ENCODE measurements at regions not wholly inside any gene's neighbourhood (a gene's known extent, or its start where the extent isn't known, plus 50 kb on each side); places are given as distances from the start of the nearest gene placed in this dataset.

DNA sequence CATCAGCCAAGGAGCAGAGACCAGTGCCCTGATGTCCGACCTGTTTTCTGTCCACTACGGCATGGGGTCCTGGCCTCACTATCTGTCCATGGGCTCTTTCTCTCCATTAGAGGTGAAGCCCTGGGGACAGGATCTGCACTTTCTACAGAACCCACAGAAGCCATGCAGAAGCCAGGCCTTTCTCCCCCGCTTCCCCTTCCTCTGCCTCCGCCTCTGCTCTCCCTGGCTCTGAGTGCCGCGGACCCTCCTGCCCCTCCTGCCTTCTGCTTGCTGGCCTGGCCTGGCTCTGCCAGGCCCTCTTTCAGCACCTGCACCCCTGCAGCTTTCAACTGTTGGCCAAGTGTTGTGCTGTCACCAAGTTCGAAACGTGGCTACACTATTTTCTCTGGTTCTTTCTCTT lies 439.8 kb upstream of the ZMIZ1 start:
- Mint-ChIP-seq H3K4me1 (ENCODE audit: low read depth) (no peaks in the 10 kb centered on the region), H3K27me3 (ENCODE audit: low read depth) (no peaks in the 10 kb centered on the region), H3K27ac (no peak overlapping the region), H3K36me3 (ENCODE audit: low read depth) (no peaks in the 10 kb centered on the region), H3K4me3 (no peak overlapping the region), H3K9me3 (no peaks in the 10 kb centered on the region)
- DNase-seq (ENCODE audit: low spot score) = no peak

DNA sequence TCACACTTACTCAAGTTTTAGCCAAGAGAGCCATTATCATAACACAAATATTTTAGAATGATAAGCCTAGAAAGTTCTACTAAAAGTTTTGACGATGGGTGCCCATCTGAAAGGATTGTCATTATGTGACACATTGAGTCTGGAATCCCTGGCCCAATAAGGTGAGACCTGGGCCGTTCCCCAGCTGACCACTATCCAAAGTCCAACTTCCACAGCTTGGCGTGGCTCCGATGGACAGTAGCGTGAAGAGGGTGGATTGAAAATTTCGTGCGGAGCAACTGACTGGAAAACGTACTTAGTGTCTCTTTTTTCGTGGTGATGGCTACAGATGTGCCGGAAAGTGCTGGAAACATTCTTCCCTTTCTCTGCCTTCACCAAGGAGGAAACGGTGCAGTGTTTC lies 439.0 kb upstream of the ZMIZ1 start:
- Mint-ChIP-seq H3K36me3 (ENCODE audit: low read depth) (no peaks in the 10 kb centered on the region), H3K4me1 (ENCODE audit: low read depth) (no peaks in the 10 kb centered on the region), H3K27me3 (ENCODE audit: low read depth) (peaks cover 2% of the 10 kb centered on the region), H3K4me3 (no peak overlapping the region), H3K9me3 (no peaks in the 10 kb centered on the region), H3K27ac (no peak overlapping the region)
- DNase-seq (ENCODE audit: low spot score) = no peak

DNA sequence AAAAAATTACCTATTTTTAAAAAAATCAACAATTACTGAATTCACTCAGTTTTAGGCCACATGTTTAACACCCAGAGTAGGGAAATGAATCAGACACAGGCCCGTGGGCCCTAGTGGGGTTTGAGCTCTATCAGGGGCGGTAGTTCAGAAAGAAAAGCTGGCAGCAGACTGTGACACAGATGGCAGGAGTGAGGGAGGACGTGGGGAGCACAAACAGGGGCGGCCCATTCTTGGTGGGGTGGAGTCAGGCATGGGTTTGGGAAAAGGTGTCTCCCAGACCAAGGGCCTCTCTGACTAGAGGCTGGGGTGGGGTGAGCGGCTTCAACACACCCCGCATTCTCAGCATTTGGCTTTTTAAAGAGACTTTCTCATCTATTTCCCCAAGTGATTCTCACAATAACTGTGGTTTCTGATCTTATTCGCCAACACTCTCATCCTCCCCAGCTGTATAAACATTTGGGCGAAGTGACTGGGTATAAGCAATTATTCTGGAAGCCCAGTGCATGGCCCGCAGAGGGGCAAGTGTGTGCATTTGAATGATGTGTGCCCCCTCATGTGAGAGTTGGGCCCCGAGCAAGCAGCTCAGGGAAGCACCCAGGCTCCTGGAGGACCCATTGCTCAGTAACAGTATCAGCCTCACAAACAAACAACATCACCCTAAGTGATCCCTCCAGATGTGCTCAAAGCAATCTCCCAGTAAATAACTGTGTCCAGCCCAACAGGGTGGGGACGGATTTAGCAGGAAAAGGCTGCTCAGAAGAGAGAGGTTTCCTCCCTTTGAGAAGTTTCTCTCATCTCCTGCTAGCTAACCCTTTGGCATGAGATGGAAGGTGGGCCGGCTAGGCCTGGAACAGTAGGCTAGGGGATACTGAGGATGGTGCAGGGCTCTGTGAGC lies 437.6 kb upstream of the ZMIZ1 start:
- Mint-ChIP-seq H3K4me1 (ENCODE audit: low read depth) (no peaks in the 10 kb centered on the region), H3K9me3 (no peaks in the 10 kb centered on the region), H3K27ac (no peak overlapping the region), H3K4me3 (no peak overlapping the region), H3K27me3 (ENCODE audit: low read depth) (peaks cover 2% of the 10 kb centered on the region), H3K36me3 (ENCODE audit: low read depth) (no peaks in the 10 kb centered on the region)
- no peak for DNase-seq (ENCODE audit: low spot score)

DNA sequence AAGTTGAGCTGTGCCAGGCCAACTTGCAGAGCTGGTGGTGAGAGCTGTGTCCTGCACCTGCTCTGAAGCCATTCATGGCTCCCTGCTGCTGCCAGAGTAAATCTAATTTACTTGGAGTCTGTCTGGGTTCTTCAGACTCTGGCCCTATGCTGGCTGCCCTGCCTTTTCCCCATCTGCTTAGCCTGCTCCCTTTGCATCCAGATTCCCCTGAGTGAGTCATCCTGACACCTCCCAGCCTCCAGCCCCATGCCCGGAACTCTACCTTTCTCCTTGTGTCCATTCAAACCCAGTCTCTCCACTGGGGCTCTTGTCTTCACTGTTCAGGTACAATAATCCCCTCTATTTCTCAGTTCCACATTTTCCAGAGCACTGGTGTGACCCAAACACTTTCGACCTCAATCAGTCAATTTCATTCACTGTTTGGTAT lies 434.4 kb upstream of the ZMIZ1 start:
- Mint-ChIP-seq H3K4me1 (ENCODE audit: low read depth) (no peaks in the 10 kb centered on the region), H3K9me3 (no peaks in the 10 kb centered on the region), H3K4me3 (no peak overlapping the region), H3K36me3 (ENCODE audit: low read depth) (no peaks in the 10 kb centered on the region), H3K27ac (no peak overlapping the region), H3K27me3 (ENCODE audit: low read depth) (peaks cover 4% of the 10 kb centered on the region)
- no peak for DNase-seq (ENCODE audit: low spot score)

DNA sequence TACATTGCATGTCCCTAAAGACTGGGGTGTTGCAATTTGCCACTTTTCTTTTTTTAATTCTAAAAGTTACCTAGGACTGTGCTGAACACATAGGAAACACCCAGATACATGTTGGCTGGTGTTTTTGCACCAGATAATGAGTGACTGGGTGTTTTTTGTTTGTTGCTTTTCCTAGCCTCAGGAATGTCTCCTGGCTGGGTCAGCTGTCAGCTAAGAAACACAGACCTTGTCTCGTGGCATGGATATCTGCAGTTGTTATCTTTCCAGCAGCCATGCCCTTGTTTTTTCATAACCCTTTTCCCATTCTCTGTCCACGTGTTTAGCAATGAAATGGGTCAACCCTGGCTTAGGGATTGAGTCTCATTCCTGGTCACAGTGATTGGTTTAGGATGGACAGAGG lies 433.9 kb upstream of the ZMIZ1 start:
- Mint-ChIP-seq H3K27ac (no peak overlapping the region), H3K4me1 (ENCODE audit: low read depth) (no peaks in the 10 kb centered on the region), H3K4me3 (no peak overlapping the region), H3K9me3 (no peaks in the 10 kb centered on the region), H3K36me3 (ENCODE audit: low read depth) (no peaks in the 10 kb centered on the region), H3K27me3 (ENCODE audit: low read depth) (peaks cover 4% of the 10 kb centered on the region)
- no peak for DNase-seq (ENCODE audit: low spot score)

DNA sequence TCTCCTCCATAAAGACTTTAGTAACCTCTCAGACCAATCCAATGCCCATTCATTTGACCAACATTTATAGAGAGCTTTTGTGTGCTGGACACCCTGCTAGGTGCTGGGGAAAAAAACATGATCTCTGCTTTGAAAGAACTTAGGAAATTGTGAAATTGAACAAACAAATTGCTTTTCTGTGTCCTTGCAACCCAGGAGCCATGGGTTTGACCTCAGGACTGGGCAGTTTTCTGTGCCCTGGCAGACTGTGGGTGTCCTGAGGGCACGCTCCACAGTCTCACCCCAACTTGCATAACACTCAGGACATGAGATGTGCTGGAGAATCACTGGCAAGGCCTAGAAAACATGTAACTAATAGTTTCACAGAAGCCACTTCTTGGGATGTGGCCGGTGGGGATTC lies 429.1 kb upstream of the ZMIZ1 start:
- DNase-seq (ENCODE audit: low spot score) = no peak
- H3K27ac Mint-ChIP-seq = no peak overlapping the region
- H3K9me3 Mint-ChIP-seq = no peaks in the 10 kb centered on the region
- no peaks in the 10 kb centered on the region for H3K36me3 Mint-ChIP-seq (ENCODE audit: low read depth)
- H3K27me3 Mint-ChIP-seq (ENCODE audit: low read depth) = peaks cover 2% of the 10 kb centered on the region
- no peaks in the 10 kb centered on the region for H3K4me1 Mint-ChIP-seq (ENCODE audit: low read depth)
- H3K4me3 Mint-ChIP-seq = no peak overlapping the region

DNA sequence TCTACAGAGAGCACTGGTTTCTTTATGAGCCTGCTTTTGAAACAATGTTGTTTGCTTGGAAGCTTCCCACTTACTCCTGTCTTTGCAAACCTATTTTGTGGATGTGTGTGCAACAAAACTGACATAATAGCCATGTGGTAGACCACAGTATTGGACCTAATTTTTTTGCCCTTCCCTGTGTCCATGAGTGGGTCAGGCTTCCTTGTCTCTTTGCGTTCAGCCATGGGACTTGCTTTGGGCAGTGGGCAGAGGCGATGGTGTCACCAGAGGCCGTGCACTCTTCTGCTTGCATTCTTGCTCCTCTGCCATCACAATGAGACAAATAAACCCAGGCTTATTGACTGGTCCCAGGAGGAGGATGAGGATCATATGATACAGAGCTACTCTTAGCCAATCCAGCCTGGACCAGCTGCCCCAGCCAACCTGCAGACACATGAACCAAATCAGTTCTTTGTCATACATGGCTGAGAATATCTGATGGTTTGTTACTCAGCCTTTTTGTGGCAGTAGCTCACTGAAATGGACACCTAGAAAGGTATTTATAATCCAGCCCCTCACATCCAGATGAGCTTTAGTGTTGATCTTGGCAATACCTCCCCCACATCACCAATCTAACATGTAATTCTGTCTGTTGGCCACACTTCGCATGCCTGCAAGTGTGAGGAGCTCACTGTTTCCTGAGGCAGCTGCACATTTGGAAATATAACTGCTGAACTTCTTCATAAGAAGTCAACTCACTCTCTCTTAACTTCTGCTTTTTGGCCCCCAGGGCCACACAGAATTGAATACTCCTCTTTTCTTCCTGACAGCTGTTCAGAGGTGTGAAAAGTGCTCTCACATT lies 427.8 kb upstream of the ZMIZ1 start:
- no peak for DNase-seq (ENCODE audit: low spot score)
- no peak overlapping the region for H3K4me3 Mint-ChIP-seq
- H3K4me1 Mint-ChIP-seq (ENCODE audit: low read depth) = no peaks in the 10 kb centered on the region
- no peaks in the 10 kb centered on the region for H3K36me3 Mint-ChIP-seq (ENCODE audit: low read depth)
- no peaks in the 10 kb centered on the region for H3K9me3 Mint-ChIP-seq
- H3K27me3 Mint-ChIP-seq (ENCODE audit: low read depth) = peaks cover 2% of the 10 kb centered on the region
- no peak overlapping the region for H3K27ac Mint-ChIP-seq

DNA sequence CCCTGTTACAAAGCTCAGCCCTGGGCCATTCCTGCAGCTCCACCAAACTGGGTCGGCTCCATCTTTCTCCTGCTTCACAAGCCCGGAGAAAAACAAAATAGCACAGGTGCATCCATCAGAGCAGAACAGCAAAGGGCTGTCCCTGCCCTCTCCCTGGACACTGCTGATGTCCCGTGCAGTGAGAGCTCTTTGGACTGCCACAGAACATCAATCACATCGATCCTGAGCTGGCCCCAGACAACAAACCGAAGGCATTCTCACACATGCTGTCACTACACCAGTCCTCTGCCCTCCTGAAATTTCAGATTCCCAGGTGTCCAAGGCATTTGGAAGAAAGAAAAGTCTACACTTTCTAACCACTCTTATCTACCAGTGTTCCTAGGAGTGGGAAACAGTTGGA lies 427.1 kb upstream of the ZMIZ1 start:
- no peak overlapping the region for H3K27ac Mint-ChIP-seq
- H3K4me3 Mint-ChIP-seq = no peak overlapping the region
- no peaks in the 10 kb centered on the region for H3K36me3 Mint-ChIP-seq (ENCODE audit: low read depth)
- peaks cover 2% of the 10 kb centered on the region for H3K27me3 Mint-ChIP-seq (ENCODE audit: low read depth)
- H3K9me3 Mint-ChIP-seq = no peaks in the 10 kb centered on the region
- no peak for DNase-seq (ENCODE audit: low spot score)
- no peaks in the 10 kb centered on the region for H3K4me1 Mint-ChIP-seq (ENCODE audit: low read depth)

DNA sequence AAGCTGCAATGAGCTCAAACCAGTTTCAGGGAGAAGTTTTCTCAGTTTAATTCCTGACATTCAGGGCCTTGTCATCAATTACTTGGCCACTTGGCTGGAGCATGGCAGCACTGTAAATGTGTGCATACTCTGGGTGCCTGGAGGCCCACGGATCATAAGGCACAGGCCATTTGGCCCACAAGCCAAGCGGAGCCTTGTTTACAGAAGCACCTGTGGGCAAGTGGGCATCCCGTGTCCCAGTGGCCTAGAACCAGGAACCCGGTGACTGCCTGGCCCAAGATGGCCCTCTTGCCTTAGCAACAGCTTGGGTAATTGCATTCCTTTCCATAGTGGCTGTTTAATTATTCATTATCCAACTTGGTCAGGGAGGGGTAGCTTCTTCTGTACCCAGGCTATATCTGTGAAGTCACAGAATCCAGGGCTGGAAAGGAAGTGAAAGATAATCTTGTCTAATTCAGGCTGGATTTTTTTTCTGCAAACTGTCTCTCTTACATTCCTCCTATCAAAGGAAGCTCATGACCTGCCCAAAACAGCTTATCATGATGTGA lies 426.4 kb upstream of the ZMIZ1 start:
- no peak overlapping the region for H3K27ac Mint-ChIP-seq
- H3K4me3 Mint-ChIP-seq = no peak overlapping the region
- H3K9me3 Mint-ChIP-seq = no peaks in the 10 kb centered on the region
- no peaks in the 10 kb centered on the region for H3K36me3 Mint-ChIP-seq (ENCODE audit: low read depth)
- no peaks in the 10 kb centered on the region for H3K4me1 Mint-ChIP-seq (ENCODE audit: low read depth)
- DNase-seq (ENCODE audit: low spot score) = no peak
- H3K27me3 Mint-ChIP-seq (ENCODE audit: low read depth) = peaks cover 2% of the 10 kb centered on the region

DNA sequence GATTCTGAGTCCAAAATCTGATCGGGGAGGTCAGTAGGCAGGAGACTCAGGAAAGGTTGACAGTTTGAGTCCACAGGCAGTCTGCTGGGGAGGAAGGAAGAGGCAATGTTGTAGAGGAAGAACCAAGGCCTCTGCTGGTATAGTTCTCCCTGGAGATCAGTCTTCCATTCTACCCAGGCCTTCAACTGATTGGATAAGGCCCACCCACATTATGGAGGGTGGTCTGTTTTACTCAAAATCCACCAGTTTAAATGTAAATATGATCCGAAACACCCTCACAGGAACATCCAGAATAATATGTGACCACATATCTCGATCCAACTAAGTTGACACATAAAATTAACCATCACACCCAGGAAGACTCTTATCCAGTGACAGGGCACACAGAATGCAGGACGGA lies 425.3 kb upstream of the ZMIZ1 start:
- no peaks in the 10 kb centered on the region for H3K36me3 Mint-ChIP-seq (ENCODE audit: low read depth)
- no peaks in the 10 kb centered on the region for H3K27me3 Mint-ChIP-seq (ENCODE audit: low read depth)
- H3K27ac Mint-ChIP-seq = no peak overlapping the region
- H3K4me3 Mint-ChIP-seq = no peak overlapping the region
- H3K9me3 Mint-ChIP-seq = no peaks in the 10 kb centered on the region
- no peaks in the 10 kb centered on the region for H3K4me1 Mint-ChIP-seq (ENCODE audit: low read depth)
- DNase-seq (ENCODE audit: low spot score) = no peak

DNA sequence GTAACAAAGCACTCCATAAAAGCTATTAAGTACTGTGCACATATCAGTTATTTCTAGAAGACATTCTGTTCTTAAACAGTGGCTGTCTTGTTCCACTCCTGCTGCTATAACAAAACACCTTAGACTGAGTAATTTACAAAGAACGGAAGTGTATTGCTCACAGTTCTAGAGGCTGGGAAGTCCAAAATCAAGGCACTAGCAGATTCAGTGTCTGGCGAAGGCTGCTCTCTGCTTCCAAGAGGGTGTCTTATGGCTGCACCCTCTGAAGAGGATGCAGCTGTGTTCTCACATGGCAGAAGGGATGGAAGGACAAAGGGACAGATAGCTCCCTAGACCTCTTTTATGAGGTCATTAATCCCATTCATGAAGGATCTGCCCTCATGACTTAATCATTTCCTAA lies 424.2 kb upstream of the ZMIZ1 start:
- DNase-seq (ENCODE audit: low spot score) = no peak
- H3K36me3 Mint-ChIP-seq (ENCODE audit: low read depth) = no peaks in the 10 kb centered on the region
- H3K4me1 Mint-ChIP-seq (ENCODE audit: low read depth) = no peaks in the 10 kb centered on the region
- no peak overlapping the region for H3K27ac Mint-ChIP-seq
- peaks cover 2% of the 10 kb centered on the region for H3K27me3 Mint-ChIP-seq (ENCODE audit: low read depth)
- H3K9me3 Mint-ChIP-seq = no peaks in the 10 kb centered on the region
- no peak overlapping the region for H3K4me3 Mint-ChIP-seq

DNA sequence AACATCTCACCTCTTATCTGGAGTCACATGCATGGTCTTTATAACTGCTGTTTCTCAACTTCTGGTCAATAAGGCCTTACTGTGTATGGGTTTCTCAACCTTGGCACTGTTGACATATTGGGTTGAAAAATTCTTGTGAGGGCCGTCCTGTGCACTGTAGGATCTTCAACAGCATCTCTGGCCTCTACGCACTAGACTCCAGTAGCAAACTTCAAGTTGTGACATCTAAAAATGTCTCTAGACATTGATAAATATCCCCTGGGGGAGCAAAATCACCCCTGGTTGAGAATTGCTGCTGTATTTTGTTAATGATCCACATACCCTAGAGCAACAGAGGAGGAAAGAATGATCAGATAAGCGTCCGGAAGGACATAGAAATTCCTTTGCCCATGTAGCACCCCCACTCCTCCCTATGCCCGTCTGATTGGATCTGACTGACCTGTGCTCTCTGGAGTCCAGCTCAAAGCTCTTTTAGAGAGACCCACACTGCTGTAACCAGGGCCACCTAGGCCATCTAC lies 423.5 kb upstream of the ZMIZ1 start:
- Mint-ChIP-seq H3K36me3 (ENCODE audit: low read depth) (no peaks in the 10 kb centered on the region), H3K9me3 (no peaks in the 10 kb centered on the region), H3K4me3 (no peak overlapping the region), H3K27ac (no peak overlapping the region), H3K27me3 (ENCODE audit: low read depth) (peaks cover 5% of the 10 kb centered on the region), H3K4me1 (ENCODE audit: low read depth) (no peaks in the 10 kb centered on the region)
- DNase-seq (ENCODE audit: low spot score) = no peak

DNA sequence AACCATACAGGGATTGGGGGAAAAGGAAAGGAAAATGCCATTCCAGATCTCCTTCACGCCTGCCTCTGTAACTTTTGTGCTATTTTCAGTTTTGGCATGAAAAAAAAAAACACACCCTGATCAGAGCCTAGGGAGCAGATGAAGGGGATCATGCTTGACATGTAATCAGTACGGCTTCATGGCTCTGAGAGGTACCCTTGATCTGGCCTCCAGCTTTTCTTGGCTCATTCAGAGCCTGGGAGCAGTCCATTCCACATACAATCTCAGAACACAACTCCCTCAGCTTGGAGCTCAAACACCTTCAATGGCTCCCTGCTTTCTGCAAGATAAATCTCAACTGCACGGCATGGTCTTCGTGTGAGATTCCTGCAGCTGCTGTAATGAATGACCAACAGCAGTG lies 422.8 kb upstream of the ZMIZ1 start:
- Mint-ChIP-seq H3K4me3 (no peak overlapping the region), H3K27ac (no peak overlapping the region), H3K36me3 (ENCODE audit: low read depth) (no peaks in the 10 kb centered on the region), H3K27me3 (ENCODE audit: low read depth) (peaks cover 5% of the 10 kb centered on the region), H3K9me3 (no peaks in the 10 kb centered on the region), H3K4me1 (ENCODE audit: low read depth) (no peaks in the 10 kb centered on the region)
- no peak for DNase-seq (ENCODE audit: low spot score)

DNA sequence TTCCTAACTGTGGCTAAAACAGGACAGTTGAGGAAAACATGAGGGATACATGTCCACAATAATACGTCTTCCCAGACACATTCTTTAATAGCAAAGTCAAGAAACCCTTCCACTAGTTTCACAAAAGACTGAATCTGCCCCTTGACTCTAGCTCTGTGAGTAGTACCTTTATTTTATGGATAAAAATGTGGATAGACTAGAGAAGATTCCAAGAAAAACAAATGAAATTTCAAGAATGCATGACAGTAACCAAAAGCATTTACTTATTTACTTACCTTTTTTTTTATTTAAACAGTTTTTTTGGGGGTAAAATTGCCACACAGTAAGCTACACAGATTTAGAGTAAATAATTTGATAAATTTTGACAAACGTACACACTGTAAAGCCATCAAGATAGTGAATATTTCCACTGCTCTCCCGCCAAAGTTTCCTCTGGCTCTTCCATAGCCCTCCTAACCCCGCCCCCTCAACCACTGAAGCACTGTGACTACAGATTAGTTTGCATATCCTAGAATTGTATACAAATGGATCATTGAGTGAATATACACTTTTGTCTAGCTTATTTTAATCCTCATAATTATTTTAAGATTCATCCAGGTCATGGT lies 420.4 kb upstream of the ZMIZ1 start:
- no peak overlapping the region for H3K4me3 Mint-ChIP-seq
- no peak overlapping the region for H3K27ac Mint-ChIP-seq
- no peaks in the 10 kb centered on the region for H3K36me3 Mint-ChIP-seq (ENCODE audit: low read depth)
- DNase-seq (ENCODE audit: low spot score) = no peak
- no peaks in the 10 kb centered on the region for H3K9me3 Mint-ChIP-seq
- peaks cover 8% of the 10 kb centered on the region for H3K27me3 Mint-ChIP-seq (ENCODE audit: low read depth)
- H3K4me1 Mint-ChIP-seq (ENCODE audit: low read depth) = no peaks in the 10 kb centered on the region

All from T-helper 2 cell treated with Interferon-gamma antibody and Interleukin-4, amounts not matched to agents 5 μg/mL and 100 μg/mL, for 36 hours (primary cell).